ENCODE measurements at regions not wholly inside any gene's neighbourhood (a gene's known extent, or its start where the extent isn't known, plus 50 kb on each side); places are given as distances from the start of the nearest gene placed in this dataset.

DNA sequence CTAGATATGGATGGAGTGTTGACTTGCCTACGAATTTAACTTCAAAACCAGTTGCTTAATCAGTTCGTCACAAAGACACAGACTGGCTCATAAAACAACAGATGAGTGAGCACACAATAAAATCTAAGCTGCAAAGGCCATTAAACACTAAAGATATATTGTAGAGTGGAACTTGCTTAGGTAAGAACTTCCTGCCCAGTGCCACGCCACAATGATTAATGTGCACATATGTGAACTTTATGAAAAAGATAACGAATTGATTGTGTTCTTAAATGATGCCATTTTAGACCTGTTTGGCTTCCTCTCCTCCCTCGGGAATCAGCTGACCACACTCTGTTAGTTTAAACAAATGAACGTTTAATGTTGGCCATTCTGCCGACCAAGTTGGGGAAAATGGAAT, 2031.3 kb upstream of the CELF4 start:
- TF ChIP-seq, protein P1, sequence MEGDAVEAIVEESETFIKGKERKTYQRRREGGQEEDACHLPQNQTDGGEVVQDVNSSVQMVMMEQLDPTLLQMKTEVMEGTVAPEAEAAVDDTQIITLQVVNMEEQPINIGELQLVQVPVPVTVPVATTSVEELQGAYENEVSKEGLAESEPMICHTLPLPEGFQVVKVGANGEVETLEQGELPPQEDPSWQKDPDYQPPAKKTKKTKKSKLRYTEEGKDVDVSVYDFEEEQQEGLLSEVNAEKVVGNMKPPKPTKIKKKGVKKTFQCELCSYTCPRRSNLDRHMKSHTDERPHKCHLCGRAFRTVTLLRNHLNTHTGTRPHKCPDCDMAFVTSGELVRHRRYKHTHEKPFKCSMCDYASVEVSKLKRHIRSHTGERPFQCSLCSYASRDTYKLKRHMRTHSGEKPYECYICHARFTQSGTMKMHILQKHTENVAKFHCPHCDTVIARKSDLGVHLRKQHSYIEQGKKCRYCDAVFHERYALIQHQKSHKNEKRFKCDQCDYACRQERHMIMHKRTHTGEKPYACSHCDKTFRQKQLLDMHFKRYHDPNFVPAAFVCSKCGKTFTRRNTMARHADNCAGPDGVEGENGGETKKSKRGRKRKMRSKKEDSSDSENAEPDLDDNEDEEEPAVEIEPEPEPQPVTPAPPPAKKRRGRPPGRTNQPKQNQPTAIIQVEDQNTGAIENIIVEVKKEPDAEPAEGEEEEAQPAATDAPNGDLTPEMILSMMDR (IDR thresholded peaks at IDR 0.05; ENCODE audit: insufficient read depth, low read length, poor library complexity, severe bottlenecking), result no peak
- no peak for DNase-seq (ENCODE audit: extremely low read depth, insufficient read length)
- Histone ChIP-seq H3K27me3 (replicated peaks; ENCODE audit: control insufficient read depth, insufficient read depth, low read length) (no peaks in the 10 kb centered on the region), H3K4me3 (replicated peaks; ENCODE audit: low read depth, low read length) (no peak overlapping the region), H3K36me3 (ENCODE audit: control insufficient read depth, insufficient read depth, low read length) (no peaks in the 10 kb centered on the region)

DNA sequence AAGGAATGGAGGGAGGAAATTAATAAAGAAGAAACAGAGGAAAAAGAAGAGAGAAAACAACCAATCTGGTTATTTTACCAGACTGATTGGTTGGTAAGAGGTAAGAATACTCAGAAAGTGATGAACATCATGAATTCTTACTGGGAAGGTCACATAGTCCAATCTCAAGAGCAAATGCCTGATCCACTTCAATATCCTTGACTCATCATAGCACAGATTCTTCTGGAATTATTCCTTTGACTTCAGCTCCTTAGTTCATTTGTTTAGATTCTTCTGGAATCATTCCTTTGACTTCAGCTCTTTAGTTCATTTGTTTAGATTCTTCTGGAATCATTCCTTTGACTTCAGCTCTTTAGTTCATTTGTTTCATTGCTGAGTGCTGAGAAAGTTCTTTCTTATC, 2030.6 kb upstream of the CELF4 start:
- no peak for DNase-seq (ENCODE audit: extremely low read depth, insufficient read length)
- no peaks in the 10 kb centered on the region for H3K36me3 ChIP-seq (ENCODE audit: control insufficient read depth, insufficient read depth, low read length)
- H3K27me3 ChIP-seq (replicated peaks; ENCODE audit: control insufficient read depth, insufficient read depth, low read length), result no peaks in the 10 kb centered on the region
- TF ChIP-seq, protein P1 (IDR thresholded peaks at IDR 0.05; ENCODE audit: insufficient read depth, low read length, poor library complexity, severe bottlenecking), result no peak
- H3K4me3 ChIP-seq (replicated peaks; ENCODE audit: low read depth, low read length), result no peak overlapping the region

DNA sequence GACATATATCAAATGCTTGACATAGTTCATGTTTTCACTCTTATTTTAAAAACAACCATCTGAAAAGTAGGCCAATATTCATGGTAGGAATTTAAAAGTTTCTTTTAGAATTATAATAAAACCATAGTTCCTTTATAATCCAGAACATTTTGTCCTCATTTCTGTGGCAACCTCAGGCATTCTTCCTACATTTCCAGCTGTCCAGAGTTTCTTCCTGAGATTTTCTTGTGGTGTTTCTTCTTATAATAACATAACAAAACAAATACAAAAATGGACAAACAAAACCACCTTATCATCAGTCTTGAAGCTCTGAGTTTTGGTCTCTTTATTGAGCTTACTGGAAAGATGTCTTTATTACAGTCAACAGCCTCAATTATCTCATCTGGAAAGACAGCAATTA, 2028.6 kb upstream of the CELF4 start:
- TF ChIP-seq, protein P1 (IDR thresholded peaks at IDR 0.05; ENCODE audit: insufficient read depth, low read length, poor library complexity, severe bottlenecking), result no peak
- DNase-seq (ENCODE audit: extremely low read depth, insufficient read length), result no peak
- Histone ChIP-seq H3K36me3 (ENCODE audit: control insufficient read depth, insufficient read depth, low read length) (no peaks in the 10 kb centered on the region), H3K4me3 (replicated peaks; ENCODE audit: low read depth, low read length) (no peak overlapping the region), H3K27me3 (replicated peaks; ENCODE audit: control insufficient read depth, insufficient read depth, low read length) (no peaks in the 10 kb centered on the region)

DNA sequence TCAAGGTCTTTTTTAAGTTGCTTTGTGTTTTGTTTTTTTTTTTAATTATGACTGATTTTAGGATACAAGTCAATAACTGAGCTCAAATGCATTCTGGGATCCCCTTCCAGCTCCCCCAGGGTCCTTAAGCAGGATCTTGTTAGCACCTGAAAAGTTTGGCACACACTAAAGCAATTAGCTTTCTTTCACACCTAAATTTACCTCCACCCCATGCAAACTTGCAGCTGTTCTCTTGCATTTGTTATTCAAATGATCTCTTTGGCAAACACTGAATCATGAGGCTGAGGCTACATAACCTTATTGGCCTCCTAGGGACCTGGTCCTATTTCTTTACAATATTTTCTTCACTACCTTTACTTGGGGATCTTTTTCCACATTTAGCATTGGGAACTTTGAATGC, 2026.1 kb upstream of the CELF4 start:
- H3K4me3 ChIP-seq (replicated peaks; ENCODE audit: low read depth, low read length), result no peak overlapping the region
- no peaks in the 10 kb centered on the region for H3K27me3 ChIP-seq (replicated peaks; ENCODE audit: control insufficient read depth, insufficient read depth, low read length)
- TF ChIP-seq, protein P1 (IDR thresholded peaks at IDR 0.05; ENCODE audit: insufficient read depth, low read length, poor library complexity, severe bottlenecking), result no peak
- H3K36me3 ChIP-seq (ENCODE audit: control insufficient read depth, insufficient read depth, low read length), result no peaks in the 10 kb centered on the region
- no peak for DNase-seq (ENCODE audit: extremely low read depth, insufficient read length)

DNA sequence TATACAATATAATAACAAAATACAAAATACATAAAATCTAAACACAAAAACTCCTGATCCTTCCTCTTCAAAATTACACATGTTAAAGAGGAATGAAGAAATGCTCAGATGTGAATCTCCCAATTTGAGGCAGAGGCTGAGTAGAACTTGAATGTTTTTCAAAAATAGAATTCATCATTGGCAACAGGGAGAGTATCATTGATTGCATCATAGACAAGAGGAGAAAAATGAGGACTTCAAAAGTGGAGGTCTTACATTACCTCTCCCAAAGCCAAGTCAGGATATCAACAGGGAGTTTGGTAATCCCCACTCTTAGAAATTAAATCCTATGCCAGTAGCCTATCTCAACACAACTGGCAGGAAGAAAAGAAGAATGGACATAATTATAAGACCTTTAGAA, 2023.9 kb upstream of the CELF4 start:
- Histone ChIP-seq H3K4me3 (replicated peaks; ENCODE audit: low read depth, low read length) (no peak overlapping the region), H3K36me3 (ENCODE audit: control insufficient read depth, insufficient read depth, low read length) (no peaks in the 10 kb centered on the region), H3K27me3 (replicated peaks; ENCODE audit: control insufficient read depth, insufficient read depth, low read length) (no peaks in the 10 kb centered on the region)
- TF ChIP-seq, protein P1 (IDR thresholded peaks at IDR 0.05; ENCODE audit: insufficient read depth, low read length, poor library complexity, severe bottlenecking), result no peak
- DNase-seq (ENCODE audit: extremely low read depth, insufficient read length), result no peak

DNA sequence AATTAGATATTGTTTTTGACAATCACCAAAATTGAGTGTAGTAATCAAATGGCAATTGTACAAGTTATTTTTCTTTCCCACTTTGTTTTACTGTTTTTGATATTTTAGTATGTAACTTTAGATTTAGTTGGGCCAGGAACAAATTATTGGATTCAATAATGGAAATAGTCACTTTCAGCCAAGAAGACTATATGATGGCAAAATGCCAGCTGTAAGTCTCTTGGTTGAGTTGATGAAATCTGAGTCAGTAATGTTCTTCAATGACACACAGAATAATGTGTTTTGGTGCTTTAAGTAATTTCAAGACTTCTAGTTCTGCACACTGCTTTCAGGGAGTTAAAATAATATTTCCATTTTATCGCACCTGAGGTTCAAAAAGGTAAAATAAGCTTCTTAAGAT, 2022.0 kb upstream of the CELF4 start:
- H3K4me3 ChIP-seq (replicated peaks; ENCODE audit: low read depth, low read length), result no peak overlapping the region
- DNase-seq (ENCODE audit: extremely low read depth, insufficient read length), result no peak
- TF ChIP-seq, protein P1 (IDR thresholded peaks at IDR 0.05; ENCODE audit: insufficient read depth, low read length, poor library complexity, severe bottlenecking), result no peak
- no peaks in the 10 kb centered on the region for H3K36me3 ChIP-seq (ENCODE audit: control insufficient read depth, insufficient read depth, low read length)
- no peaks in the 10 kb centered on the region for H3K27me3 ChIP-seq (replicated peaks; ENCODE audit: control insufficient read depth, insufficient read depth, low read length)

All from GM06990 (cell line).